Thoracic aorta (tissue), 2 donors: ENCODE measurements at regions not wholly inside any gene's neighbourhood (a gene's known extent, or its start where the extent isn't known, plus 50 kb on each side); places are given as distances from the start of the nearest gene placed in this dataset.
"Not testable (repeated sequence)": the region's sequence is repeated elsewhere in the genome, so short reads cannot be mapped to it uniquely, and the experiment has no call there.

Source experiments
- ATAC-seq: fragments of 150-250 bp; one replicate; pipeline ENCODE4 v1.8.0; 2017; ENCODE audit warnings: low read depth; ENCODE audit not compliant: insufficient number of reproducible peaks, low FRiP score
- DNase-seq: peaks from one replicate; pipeline ENCODE4 v3.0.0-alpha.2; 2020; ENCODE audit warnings: low spot score
- H3K27ac ChIP-seq, 2 donors: fragments of 200-600 bp; sonication (generic); 1 replicate in 1 of 2; 2 replicates in 1 of 2; pipeline ENCODE4 v1.5.1; 2016; ENCODE audit warnings: mild to moderate bottlenecking in 2 of 2, moderate library complexity in 2 of 2
- H3K27me3 ChIP-seq: fragments of 200-600 bp; sonication (generic); replicated peaks from 2 replicates; pipeline ENCODE4 v1.6.0; 2016; ENCODE audit warnings: mild to moderate bottlenecking; ENCODE audit not compliant: insufficient read depth
- H3K36me3 ChIP-seq: fragments of 200-600 bp; sonication (generic); one replicate; pipeline ENCODE4 v1.5.1; 2016
- H3K4me1 ChIP-seq, 2 donors: fragments of 200-600 bp; sonication (generic); 1 replicate in 1 of 2; 2 replicates in 1 of 2; pipeline versions ENCODE4 v1.5.1 to v1.6.0; 2016; ENCODE audit warnings: low read depth in 2 of 2, mild to moderate bottlenecking in 1 of 2; ENCODE audit not compliant: control insufficient read depth in 1 of 2
- H3K4me3 ChIP-seq: fragments of 200-600 bp; sonication (generic); 2 replicates; pipeline ENCODE4 v1.5.1; 2016; ENCODE audit warnings: mild to moderate bottlenecking
- H3K9me3 ChIP-seq: fragments of 200-600 bp; sonication (generic); 2 replicates; pipeline ENCODE4 v1.5.1; 2016
- TF ChIP-seq, protein P1 (sequence below): fragments of 200-600 bp; sonication (generic); IDR thresholded peaks from one replicate; pipeline ENCODE4 v1.5.1; 2019; ENCODE audit warnings: antibody characterized with exemption

DNA sequence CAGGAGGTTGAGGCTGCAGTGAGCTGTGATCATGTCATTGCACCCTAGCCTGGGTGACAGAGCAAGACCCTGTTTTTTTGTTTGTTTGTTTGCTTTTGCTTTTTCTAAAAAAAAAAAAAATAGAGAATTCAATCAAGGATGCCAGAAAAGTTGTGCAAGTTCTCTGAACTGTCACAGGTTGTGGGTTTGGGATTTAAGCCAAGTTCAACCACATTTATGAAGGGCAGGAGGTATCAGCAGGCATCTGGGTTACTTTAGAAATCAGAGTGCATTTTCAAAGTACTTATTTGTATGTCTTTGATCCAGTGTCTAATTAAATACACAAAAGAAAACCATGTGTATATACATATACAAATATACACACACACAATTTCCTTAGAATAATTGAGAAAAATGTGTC lies 151.2 kb upstream of the MINDY3 start:
- no peaks in the 10 kb centered on the region for H3K9me3 ChIP-seq
- no peaks in the 10 kb centered on the region for H3K27me3 ChIP-seq
- TF ChIP-seq, protein P1, sequence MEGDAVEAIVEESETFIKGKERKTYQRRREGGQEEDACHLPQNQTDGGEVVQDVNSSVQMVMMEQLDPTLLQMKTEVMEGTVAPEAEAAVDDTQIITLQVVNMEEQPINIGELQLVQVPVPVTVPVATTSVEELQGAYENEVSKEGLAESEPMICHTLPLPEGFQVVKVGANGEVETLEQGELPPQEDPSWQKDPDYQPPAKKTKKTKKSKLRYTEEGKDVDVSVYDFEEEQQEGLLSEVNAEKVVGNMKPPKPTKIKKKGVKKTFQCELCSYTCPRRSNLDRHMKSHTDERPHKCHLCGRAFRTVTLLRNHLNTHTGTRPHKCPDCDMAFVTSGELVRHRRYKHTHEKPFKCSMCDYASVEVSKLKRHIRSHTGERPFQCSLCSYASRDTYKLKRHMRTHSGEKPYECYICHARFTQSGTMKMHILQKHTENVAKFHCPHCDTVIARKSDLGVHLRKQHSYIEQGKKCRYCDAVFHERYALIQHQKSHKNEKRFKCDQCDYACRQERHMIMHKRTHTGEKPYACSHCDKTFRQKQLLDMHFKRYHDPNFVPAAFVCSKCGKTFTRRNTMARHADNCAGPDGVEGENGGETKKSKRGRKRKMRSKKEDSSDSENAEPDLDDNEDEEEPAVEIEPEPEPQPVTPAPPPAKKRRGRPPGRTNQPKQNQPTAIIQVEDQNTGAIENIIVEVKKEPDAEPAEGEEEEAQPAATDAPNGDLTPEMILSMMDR = no peak
- no peaks in the 10 kb centered on the region for H3K4me1 ChIP-seq
- ATAC-seq = no peak
- no peak for DNase-seq
- no peak overlapping the region for H3K4me3 ChIP-seq
- no peaks in the 10 kb centered on the region for H3K36me3 ChIP-seq
- no peak overlapping the region for H3K27ac ChIP-seq

DNA sequence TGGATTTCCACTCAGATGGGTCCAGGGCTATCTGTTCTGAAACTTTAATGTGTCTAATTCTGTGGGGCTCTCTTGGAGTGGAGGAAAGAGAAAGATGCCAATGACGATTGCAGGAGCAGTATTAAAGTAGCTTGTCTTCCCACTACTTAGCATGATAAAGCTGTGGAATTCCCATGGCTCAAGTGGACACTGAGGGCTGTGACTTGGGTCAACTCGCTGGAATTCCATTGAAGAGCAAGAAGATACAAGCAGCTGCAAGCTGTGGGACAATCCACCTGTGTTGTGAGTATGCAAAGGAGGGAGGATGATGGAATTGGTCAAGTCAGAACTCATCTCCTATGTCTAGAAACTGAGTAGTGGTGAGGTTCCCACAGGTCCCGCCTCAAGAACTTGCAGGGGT lies 154.2 kb upstream of the MINDY3 start:
- Histone ChIP-seq H3K4me3 (no peak overlapping the region), H3K27ac (no peak overlapping the region), H3K4me1 (no peaks in the 10 kb centered on the region), H3K9me3 (no peaks in the 10 kb centered on the region), H3K36me3 (no peaks in the 10 kb centered on the region), H3K27me3 (no peaks in the 10 kb centered on the region)
- TF ChIP-seq, protein P1 = no peak
- DNase-seq (no peak), ATAC-seq (no peak)

DNA sequence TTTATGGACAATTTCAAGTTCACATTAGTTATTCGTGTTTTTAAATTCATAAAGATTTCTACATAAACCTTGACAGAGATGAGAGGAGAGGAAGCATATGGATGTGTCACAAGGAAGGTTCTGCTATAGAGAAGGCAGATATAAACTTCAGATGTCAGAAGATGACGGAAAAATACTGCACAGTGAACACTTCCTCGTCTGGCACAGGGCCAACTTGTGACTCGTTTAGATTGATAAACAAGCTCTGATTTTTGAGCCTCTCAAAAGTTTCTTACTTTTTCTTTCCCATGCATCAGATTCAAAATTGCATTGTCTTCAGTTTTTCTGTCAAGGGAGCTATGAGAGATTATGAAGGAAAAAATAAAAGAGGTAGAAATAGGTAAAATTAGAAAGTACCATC lies 156.4 kb upstream of the MINDY3 start:
- Histone ChIP-seq H3K9me3 (no peaks in the 10 kb centered on the region), H3K4me1 (no peaks in the 10 kb centered on the region), H3K27me3 (no peaks in the 10 kb centered on the region), H3K27ac (no peak overlapping the region), H3K36me3 (no peaks in the 10 kb centered on the region), H3K4me3 (no peak overlapping the region)
- DNase-seq = no peak
- TF ChIP-seq, protein P1 = no peak
- no peak for ATAC-seq

DNA sequence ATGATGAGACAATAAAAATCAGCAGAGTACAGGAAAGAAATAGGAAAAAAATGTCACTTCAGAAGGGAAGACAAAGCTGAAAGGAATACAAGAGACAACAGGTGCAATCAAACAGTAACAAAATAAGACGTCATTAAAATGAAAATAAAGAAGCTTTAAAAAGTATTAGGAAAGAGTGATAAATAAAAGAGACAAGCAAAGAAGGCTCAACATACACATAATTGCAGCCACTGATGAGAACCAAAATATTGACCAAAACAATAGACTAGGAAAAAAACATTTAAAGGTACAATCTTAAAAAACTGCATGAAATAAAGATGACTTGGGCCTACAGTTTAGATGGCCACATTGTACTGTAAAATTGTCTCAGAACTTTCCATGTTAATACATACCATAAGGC lies 160.5 kb upstream of the MINDY3 start:
- Histone ChIP-seq H3K9me3 (no peaks in the 10 kb centered on the region), H3K4me3 (no peak overlapping the region), H3K27me3 (no peaks in the 10 kb centered on the region), H3K36me3 (no peaks in the 10 kb centered on the region), H3K4me1 (no peaks in the 10 kb centered on the region), H3K27ac (no peak overlapping the region)
- DNase-seq = no peak
- TF ChIP-seq, protein P1 = no peak
- no peak for ATAC-seq

DNA sequence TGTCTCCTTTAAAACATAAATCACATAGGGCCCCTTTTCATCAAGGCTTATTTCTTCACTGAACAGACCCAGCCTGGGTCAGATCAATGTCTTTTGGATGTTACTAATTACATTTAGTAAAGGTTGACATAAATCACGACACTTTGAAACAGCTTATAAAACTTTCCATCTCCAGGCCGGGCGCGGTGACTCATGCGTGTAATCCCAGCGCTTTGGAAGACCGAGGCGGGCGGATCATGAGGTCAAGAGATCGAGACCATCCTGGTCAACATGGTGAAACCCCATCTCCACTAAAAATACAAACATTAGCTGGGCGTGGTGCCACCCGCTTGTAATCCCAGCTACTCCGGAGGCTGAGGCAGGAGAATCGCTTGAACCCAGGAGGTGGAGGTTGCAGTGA lies 166.5 kb upstream of the MINDY3 start:
- not testable (repeated sequence) for H3K9me3 ChIP-seq, H3K4me3 ChIP-seq, H3K36me3 ChIP-seq, H3K27ac ChIP-seq, DNase-seq, ATAC-seq, H3K27me3 ChIP-seq, H3K4me1 ChIP-seq

DNA sequence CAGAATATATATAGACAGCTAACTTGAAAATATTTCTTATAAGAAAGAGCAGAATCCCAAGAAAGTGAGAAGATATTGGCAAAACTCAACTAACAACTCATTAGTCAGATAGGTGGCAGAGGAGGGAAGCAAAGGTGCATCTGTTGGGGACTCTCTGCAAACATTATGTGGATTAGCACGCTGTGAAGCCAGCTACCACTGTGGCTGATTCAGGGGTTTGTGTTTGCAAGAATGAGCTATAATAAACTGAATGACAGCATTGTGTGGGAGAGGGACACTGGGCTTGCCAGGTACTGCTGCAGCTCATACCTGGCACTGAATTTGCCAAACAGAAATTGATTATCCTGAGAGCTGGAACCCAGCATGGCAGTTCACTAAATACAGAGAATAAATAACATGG lies 170.3 kb upstream of the MINDY3 start:
- Histone ChIP-seq H3K4me3 (no peak overlapping the region), H3K27me3 (no peaks in the 10 kb centered on the region), H3K27ac (no peak overlapping the region), H3K4me1 (no peaks in the 10 kb centered on the region), H3K36me3 (no peaks in the 10 kb centered on the region), H3K9me3 (peaks cover 4% of the 10 kb centered on the region)
- DNase-seq = no peak
- ATAC-seq = no peak
- TF ChIP-seq, protein P1 = no peak
